SU-DHL-6 (cell line): ENCODE measurements at regions not wholly inside any gene's neighbourhood (a gene's known extent, or its start where the extent isn't known, plus 50 kb on each side); places are given as distances from the start of the nearest gene placed in this dataset.

Experiments used
- H2AFZ ChIP-seq: fragments of 200-600 bp; sonication (generic); 2 replicates; pipeline ENCODE4 v1.6.1; 2014; ENCODE audit warnings: low read depth, mild to moderate bottlenecking, moderate library complexity, mixed read lengths, antibody characterized with exemption, low read length; ENCODE audit not compliant: severe bottlenecking
- H3F3A ChIP-seq: fragments of 200-600 bp; shearing (Covaris generic); 2 replicates; pipeline ENCODE4 v1.6.0; 2016; ENCODE audit warnings: antibody characterized with exemption, mild to moderate bottlenecking; ENCODE audit not compliant: insufficient read depth
- H3K27ac ChIP-seq: fragments of 200-600 bp; sonication (generic); 2 replicates; pipeline ENCODE4 v1.5.1; 2016; ENCODE audit warnings: low read depth, mild to moderate bottlenecking, low read length, moderate library complexity, mixed read lengths
- H3K27me3 ChIP-seq: fragments of 200-600 bp; sonication (generic), shearing (Covaris generic); 2 replicates; pipeline ENCODE4 v1.6.0; 2014; ENCODE audit warnings: mild to moderate bottlenecking, low read length
- H3K36me3 ChIP-seq: fragments of 200-600 bp; sonication (generic); 2 replicates; pipeline ENCODE4 v1.6.1; 2014; ENCODE audit warnings: mild to moderate bottlenecking, low read length, mixed read lengths
- H3K4me2 ChIP-seq: fragments of 300-600, 200-600 bp; shearing (Covaris generic), sonication (generic); 2 replicates; pipeline ENCODE4 v1.6.0; 2014; ENCODE audit warnings: low read length, low read depth, mild to moderate bottlenecking; ENCODE audit not compliant: poor library complexity, severe bottlenecking
- H3K4me3 ChIP-seq: fragments of 200-600 bp; sonication (generic); 2 replicates; pipeline ENCODE4 v1.5.1; 2014; ENCODE audit warnings: antibody characterized with exemption, low read length, mild to moderate bottlenecking, mixed read lengths; ENCODE audit not compliant: insufficient read depth, poor library complexity, severe bottlenecking
- H3K79me2 ChIP-seq: fragments of 200-600 bp; sonication (generic); 2 replicates; pipeline ENCODE4 v1.6.1; 2014; ENCODE audit warnings: mild to moderate bottlenecking, low read length, moderate library complexity; ENCODE audit not compliant: insufficient read depth
- H3K9ac ChIP-seq: fragments of 200-600 bp; sonication (generic); 2 replicates; pipeline ENCODE4 v1.7.0; 2014; ENCODE audit warnings: mild to moderate bottlenecking, low read length
- H3K9me2 ChIP-seq: fragments of 200-600 bp; sonication (generic); replicated peaks from 2 replicates; pipeline ENCODE4 v1.6.1; 2014; ENCODE audit warnings: low read length; ENCODE audit not compliant: insufficient read depth
- H3K9me3 ChIP-seq: fragments of 200-600 bp; sonication (generic); 2 replicates; pipeline ENCODE4 v1.6.1; 2014; ENCODE audit warnings: low read length, mixed read lengths; ENCODE audit not compliant: insufficient read depth
- H4K20me1 ChIP-seq: fragments of 200-600 bp; sonication (generic); 2 replicates; pipeline ENCODE4 v1.6.1; 2014; ENCODE audit warnings: low read depth, mild to moderate bottlenecking, antibody characterized with exemption, low read length, moderate library complexity, mixed read lengths
- EZH2phosphoT487 ChIP-seq: fragments of 200-600 bp; sonication (generic), shearing (Covaris generic); conservative IDR thresholded peaks from 2 replicates; pipeline ENCODE4 v1.6.1; 2018; ENCODE audit warnings: mild to moderate bottlenecking, antibody characterized with exemption, low read length, moderate library complexity, mixed read lengths
- TF ChIP-seq, protein P1 (sequence below): fragments of 200-600 bp; sonication (generic); IDR thresholded peaks from one replicate; pipeline ENCODE4 v1.5.1; 2017; ENCODE audit warnings: antibody characterized with exemption, mild to moderate bottlenecking, low read length, moderate library complexity; ENCODE audit not compliant: insufficient read depth, poor library complexity, severe bottlenecking

DNA sequence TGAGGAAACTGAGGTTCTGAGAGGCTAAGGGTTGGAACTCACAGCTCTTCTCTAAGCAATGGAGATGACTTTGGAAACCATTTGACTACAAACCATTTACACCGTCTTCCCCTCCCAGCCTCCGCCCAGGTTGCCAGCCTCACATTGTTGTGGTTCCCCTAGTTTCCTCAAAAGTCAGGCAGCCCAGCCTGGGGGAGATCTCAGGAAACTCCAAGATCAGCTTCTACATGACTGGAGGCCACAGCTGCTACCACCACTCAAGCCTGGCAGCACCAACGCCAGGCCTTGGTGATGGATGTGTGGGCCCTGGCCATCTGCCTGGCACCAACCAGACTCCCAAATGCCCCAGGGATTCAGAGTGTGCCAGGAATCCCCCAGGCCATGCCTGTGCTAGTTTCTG lies 207.9 kb downstream of the TSHZ3 start:
- no peak overlapping the region for H3K4me2 ChIP-seq
- no peak overlapping the region for H2AFZ ChIP-seq
- no peak overlapping the region for H3K27ac ChIP-seq
- no peaks in the 10 kb centered on the region for H3F3A ChIP-seq
- no peaks in the 10 kb centered on the region for H3K9me2 ChIP-seq
- no peak for TF ChIP-seq EZH2phosphoT487
- TF ChIP-seq, protein P1, sequence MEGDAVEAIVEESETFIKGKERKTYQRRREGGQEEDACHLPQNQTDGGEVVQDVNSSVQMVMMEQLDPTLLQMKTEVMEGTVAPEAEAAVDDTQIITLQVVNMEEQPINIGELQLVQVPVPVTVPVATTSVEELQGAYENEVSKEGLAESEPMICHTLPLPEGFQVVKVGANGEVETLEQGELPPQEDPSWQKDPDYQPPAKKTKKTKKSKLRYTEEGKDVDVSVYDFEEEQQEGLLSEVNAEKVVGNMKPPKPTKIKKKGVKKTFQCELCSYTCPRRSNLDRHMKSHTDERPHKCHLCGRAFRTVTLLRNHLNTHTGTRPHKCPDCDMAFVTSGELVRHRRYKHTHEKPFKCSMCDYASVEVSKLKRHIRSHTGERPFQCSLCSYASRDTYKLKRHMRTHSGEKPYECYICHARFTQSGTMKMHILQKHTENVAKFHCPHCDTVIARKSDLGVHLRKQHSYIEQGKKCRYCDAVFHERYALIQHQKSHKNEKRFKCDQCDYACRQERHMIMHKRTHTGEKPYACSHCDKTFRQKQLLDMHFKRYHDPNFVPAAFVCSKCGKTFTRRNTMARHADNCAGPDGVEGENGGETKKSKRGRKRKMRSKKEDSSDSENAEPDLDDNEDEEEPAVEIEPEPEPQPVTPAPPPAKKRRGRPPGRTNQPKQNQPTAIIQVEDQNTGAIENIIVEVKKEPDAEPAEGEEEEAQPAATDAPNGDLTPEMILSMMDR: no peak
- H4K20me1 ChIP-seq: no peaks in the 10 kb centered on the region
- no peak overlapping the region for H3K4me3 ChIP-seq
- H3K9me3 ChIP-seq: no peaks in the 10 kb centered on the region
- H3K36me3 ChIP-seq: no peaks in the 10 kb centered on the region
- H3K27me3 ChIP-seq: no peaks in the 10 kb centered on the region
- no peak overlapping the region for H3K9ac ChIP-seq
- H3K79me2 ChIP-seq: no peaks in the 10 kb centered on the region

DNA sequence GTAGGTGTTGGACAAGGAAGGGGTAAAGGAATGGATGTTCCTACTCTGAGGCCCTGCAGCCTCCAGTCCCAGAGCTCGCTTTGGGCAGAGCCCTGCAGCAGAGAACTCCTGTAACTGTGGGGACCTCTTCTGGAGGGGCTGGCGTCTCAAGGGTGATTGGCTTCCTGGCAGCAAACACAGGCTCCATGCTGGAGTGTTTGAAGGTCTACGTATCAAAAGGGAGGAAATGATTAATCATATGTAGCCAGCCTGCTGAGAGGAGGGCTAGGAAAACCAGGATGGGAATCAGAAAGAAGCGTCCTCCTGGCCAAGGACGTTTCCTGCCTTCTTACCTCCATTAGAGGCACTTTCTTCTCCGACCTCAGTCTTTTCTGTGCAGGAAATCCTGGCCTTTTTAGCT lies 208.5 kb downstream of the TSHZ3 start:
- no peaks in the 10 kb centered on the region for H3K9me2 ChIP-seq
- TF ChIP-seq, protein P1: no peak
- TF ChIP-seq EZH2phosphoT487: no peak
- no peaks in the 10 kb centered on the region for H3K79me2 ChIP-seq
- H3K9me3 ChIP-seq: no peaks in the 10 kb centered on the region
- H3F3A ChIP-seq: no peaks in the 10 kb centered on the region
- no peak overlapping the region for H3K4me2 ChIP-seq
- no peaks in the 10 kb centered on the region for H3K27me3 ChIP-seq
- H3K36me3 ChIP-seq: no peaks in the 10 kb centered on the region
- no peak overlapping the region for H3K27ac ChIP-seq
- H4K20me1 ChIP-seq: no peaks in the 10 kb centered on the region
- no peak overlapping the region for H3K4me3 ChIP-seq
- no peak overlapping the region for H2AFZ ChIP-seq
- no peak overlapping the region for H3K9ac ChIP-seq

DNA sequence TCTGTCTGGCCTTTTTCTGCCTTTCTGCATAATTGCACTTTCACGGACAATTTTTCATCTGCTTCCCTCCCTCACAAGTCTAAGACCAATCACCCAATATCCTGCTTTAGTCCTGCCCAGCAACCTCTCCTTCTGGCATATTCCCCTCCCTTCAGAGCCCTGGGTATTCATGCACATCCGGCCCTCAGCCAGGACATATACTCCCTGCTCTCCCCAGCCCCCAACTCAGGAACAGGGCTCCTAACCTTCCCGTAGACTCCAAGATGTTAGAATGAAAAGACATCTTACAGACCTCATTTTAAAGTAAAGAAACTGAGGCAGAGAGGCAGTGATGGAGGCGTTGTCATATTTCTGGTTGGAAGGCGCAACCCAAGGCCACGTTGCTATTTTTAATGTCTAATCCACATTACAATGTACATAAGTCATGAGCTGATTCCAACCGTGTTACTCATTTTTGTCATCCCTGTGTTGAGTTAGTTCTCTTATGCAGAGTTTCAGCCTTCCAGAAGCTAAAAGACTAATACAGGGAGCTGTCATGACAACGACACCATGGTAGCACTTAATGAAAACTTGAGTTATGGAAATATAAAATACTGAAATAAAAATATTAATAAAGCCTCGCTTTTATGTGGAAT lies 209.2 kb downstream of the TSHZ3 start:
- TF ChIP-seq, protein P1: no peak
- no peak for TF ChIP-seq EZH2phosphoT487
- H3K9ac ChIP-seq: no peak overlapping the region
- no peaks in the 10 kb centered on the region for H4K20me1 ChIP-seq
- no peak overlapping the region for H2AFZ ChIP-seq
- no peaks in the 10 kb centered on the region for H3K9me2 ChIP-seq
- H3K4me2 ChIP-seq: no peak overlapping the region
- no peaks in the 10 kb centered on the region for H3K27me3 ChIP-seq
- no peaks in the 10 kb centered on the region for H3K79me2 ChIP-seq
- no peak overlapping the region for H3K27ac ChIP-seq
- no peaks in the 10 kb centered on the region for H3F3A ChIP-seq
- H3K36me3 ChIP-seq: no peaks in the 10 kb centered on the region
- no peak overlapping the region for H3K4me3 ChIP-seq
- H3K9me3 ChIP-seq: no peaks in the 10 kb centered on the region
